ENCODE measurements at regions not wholly inside any gene's neighbourhood (a gene's known extent, or its start where the extent isn't known, plus 50 kb on each side); places are given as distances from the start of the nearest gene placed in this dataset.
"Not testable (repeated sequence)": the region's sequence is repeated elsewhere in the genome, so short reads cannot be mapped to it uniquely, and the experiment has no call there.

GRCh38 chr14:49031710-49032109 is 554.5 kb downstream of the RPS29 start:
- TF ChIP-seq CTCF (optimal IDR thresholded peaks at IDR 0.05 in 1 of 3, IDR thresholded peaks at IDR 0.05 in 1 of 3, conservative IDR thresholded peaks at IDR 0.05 in 1 of 3; ENCODE audit: extremely low read depth in 1 of 3, insufficient read depth in 2 of 3, low read length in 3 of 3); EZH2 (IDR thresholded peaks at IDR 0.05; ENCODE audit: low read length): not testable (repeated sequence)
